Stimulated activated CD4-positive, alpha-beta T cell treated with anti-CD3 and anti-CD28 coated beads, Interleukin-15, amount 100 ng/mL, for 1 hour (primary cell): ENCODE measurements at regions not wholly inside any gene's neighbourhood (a gene's known extent, or its start where the extent isn't known, plus 50 kb on each side); places are given as distances from the start of the nearest gene placed in this dataset.

Experiments used
- DNase-seq, 2 donors: peaks; one replicate each; pipeline ENCODE4 v3.0.0-alpha.2; 2020; ENCODE audit warnings: low read depth in 1 of 2, low spot score in 1 of 2

DNA sequence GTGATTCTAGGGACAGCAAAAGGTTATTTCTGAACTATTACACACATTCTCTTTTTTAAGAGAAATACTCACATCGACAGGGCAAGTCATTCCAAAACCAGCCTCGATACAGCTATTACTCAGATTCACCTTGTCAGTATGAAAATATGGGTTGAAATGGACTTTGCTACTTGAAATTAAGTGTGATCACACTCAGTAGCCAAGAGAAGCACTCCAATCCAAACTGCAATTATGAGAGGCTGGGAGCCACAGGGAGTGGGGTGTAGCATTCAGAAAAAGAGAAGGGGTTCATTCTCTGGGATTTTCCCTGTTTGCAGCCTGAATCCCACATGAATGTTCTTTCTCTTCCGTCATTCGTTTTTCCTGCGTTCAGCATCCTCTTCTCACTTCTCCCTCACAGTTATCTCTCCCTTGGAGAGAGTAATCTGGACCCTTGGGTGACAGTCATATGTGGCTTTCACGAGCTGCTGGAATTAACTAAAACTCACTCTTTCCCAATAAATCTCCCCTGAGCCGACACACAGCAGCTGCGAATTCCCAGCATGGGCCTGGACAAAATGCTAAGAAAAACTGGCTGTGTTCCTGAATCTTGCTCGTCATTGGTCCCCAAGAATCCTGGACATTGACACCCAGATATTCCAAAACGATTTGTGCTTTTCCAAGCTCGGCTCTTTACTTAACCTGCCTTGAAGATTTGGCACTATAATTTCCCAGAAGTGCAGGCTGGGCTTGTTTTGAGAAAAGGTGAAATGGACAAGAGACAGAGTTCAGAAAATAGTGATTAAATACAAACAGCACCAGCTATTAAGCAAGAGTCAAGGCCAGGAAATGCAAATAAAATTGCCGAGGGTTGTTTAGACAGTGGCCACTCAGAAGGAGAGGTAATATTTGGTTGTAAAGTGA is 199.5 kb upstream of the PLEKHG7 start:
- DNase-seq = no peak

DNA sequence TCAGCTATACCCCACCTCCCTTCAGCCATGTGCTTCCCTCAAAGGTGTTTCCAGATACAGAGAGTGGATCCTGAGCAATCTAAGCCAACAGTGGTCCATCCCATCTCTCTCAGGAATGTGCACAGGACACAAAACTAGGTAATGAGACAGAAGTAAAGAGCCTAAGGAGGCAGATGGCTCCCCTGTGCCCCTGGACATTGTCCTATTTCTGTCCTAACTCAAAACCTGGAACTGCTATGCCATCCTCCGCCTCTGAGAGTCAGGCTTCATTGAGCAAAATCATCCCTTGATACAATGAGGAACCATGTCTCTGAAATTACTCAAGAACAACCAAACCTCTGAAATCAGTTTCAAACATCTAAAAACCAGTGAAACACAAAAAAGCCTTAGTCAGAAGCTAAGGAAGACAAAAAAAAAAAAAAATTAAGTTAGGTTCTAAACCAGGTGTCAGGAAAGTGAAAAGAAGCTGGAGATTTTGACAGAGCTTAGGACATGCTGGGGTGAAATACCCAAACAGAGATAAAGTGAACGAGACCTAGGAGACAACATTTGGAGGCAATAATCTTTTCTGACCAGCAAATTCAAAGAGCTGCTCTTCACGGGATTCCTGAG is 200.3 kb upstream of the PLEKHG7 start:
- DNase-seq = no peak

DNA sequence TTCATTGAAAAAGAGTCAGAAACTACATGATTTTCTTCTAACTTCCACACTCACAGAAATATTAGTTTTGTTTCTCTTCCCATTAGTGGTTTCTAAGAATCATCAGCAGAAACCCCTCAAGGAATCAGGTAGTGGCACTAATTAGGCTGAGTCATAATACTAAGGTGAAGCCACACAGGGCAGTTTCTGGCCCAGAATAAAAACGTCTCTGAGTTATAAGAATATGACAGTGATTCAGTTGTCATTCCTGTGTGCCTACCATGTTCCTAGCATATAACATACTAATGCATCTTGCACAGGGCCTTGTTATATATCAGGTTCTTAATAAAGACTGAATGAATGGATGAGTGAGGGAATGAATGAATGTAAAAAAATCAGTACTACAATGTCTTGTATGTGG is 206.0 kb upstream of the PLEKHG7 start:
- no peak for DNase-seq

DNA sequence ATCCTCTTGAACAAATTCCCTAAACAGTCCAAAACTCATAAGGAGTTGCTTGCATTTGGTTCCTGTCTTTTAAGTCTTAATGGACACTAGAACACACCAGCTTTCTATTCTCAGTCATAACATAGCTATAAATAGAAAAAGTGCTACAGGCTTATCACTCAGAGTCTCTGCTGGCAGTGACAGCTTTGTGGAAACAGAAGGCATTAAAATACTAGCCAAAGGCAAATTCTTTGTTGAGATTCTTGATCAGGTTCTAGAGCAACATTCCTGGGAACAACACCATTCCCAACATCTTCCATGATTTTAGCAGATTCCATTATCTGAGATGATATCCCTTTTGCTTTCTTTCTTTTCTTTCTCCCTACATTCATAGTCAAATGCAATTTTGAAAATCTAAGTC is 207.7 kb upstream of the PLEKHG7 start:
- DNase-seq = no peak

DNA sequence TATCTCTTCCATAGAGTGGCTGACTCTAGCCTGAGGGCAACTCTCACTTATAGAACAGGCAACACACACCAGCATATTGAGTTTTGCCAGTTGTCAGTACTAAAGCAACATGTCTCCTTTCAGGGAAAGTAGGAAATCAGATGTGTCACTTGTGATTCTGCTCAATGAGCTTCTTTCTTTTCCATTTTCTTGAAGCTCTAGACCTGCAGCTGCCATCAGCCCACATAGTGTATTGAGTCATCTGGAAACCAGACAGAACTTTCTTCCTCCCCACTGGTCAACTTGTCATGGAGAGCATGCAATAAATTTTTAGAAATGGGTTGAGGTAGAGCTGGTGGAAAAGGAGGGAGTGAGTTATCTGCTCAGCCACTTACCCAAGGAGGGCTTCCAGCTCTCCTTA is 209.0 kb upstream of the PLEKHG7 start:
- DNase-seq = no peak

DNA sequence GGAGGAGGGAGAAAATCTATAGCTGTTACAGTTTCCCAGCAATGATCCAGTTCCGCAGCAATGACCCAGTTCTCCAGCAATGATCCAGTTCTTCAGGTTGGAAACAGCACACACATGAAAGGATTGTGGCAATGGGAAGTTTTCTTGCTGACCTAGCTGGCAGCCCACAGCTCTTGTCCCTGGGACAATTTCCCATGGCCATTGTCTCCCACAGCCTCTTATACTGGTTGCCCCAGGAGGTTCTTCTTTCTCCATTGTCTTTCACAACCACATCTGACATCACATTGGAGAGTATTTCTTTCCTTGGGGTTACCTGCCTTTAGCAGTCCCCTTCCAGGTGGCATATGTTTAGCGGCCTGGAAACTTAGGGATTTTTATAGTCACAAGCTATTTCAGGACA is 209.8 kb upstream of the PLEKHG7 start:
- DNase-seq = no peak

DNA sequence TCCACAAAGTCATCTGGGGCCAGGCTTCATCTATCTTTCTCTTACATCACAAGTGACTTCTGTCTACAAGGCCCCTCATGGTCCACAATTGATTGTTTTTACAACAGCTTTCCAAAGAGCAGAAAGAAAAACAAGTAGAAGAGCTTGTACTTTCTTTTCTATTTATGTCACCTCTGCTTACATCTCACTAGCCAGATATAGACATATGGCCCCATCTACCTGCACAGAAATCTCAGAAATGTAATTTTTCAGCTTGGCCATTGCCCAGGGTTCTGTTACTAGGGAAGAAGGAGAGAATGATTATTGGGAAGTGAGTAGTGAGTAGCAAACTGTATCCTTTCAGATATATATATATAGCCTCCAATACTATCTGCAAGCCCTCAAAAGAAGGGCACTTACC is 210.5 kb upstream of the PLEKHG7 start:
- no peak for DNase-seq

DNA sequence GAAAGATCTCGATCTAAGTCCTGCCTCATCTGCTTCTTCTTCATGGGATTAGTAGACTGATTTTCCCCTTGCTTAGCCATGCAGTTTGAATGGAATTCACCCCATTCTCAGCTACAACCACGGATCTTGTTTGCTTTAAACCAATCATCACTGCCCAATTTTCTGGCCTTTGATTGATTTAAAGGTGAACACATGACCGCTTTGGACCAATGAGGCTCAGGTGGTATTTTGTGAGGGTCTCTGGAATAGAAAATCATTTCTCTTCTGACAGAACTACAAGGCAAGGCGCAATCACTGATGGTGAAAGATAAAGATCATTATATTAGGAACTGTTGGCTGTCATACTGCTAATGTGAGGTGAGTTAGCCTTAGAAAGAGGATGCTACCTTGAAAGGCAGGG is 213.0 kb upstream of the PLEKHG7 start:
- no peak for DNase-seq

DNA sequence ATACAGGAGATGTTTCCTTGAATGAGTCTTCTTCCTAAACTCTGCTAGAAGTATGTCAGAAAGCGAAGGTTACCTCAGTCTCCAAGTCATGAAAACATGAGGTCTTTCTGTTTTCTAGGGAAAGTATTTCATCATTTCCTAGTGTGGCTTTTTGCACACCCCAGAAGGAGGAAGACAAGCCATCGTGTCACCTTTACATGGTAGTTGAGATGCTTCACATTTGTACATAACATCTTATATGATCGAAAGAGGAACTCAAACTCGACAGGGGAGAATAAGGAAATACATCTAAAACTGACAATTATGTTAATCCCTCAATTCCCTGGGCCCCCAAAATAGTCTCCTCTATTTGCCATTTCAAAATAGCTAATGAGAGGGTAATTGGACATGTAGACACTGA is 214.1 kb upstream of the PLEKHG7 start:
- DNase-seq = no peak

DNA sequence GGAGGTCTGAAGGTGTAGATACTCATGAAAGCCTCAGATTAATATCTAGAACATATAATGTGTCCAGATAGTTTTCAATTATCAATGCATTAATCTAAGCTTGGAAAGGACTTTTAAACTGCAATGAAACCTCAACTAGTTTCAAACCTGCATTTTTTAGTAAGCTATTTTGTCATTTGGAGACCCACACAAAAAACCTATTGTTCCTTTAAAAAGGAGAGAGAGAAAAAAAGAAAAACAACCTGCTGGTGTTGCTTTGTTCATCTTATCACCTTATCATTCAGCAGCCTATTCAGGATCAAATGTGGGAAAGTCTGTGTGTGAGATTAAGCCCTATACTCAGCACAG is 215.7 kb upstream of the PLEKHG7 start:
- no peak for DNase-seq

DNA sequence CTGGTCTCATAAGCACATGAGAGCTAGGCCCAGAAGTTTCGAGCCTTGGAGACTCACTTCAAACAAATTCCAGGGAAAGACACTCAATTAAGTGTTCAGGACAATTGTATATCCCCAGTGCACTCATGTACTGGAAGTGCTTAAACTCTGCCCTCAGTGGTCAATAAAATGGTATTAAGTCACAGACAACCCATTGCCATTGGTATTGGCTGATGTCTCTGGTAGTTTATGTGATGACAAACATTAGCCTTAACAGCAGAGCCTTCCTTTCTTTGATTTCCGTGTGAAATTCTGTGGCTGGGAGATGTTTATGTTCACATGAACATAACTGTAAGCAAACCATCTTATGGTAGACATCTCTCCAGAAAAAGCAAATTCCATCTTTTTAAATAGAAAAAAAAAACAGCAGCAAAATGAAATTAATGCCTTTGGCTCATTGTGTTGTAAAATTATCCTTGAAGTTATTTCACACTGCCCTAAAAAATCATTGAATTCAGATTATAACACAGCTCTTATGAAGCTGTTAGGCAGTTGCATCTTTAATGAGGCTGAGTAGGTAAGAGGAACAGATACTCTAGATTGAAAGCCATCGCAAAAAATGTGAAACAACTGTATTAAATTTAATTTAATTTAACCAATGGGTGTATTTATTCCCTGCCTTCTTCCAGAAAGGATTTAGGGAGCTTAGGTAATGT is 216.2 kb upstream of the PLEKHG7 start:
- no peak for DNase-seq

DNA sequence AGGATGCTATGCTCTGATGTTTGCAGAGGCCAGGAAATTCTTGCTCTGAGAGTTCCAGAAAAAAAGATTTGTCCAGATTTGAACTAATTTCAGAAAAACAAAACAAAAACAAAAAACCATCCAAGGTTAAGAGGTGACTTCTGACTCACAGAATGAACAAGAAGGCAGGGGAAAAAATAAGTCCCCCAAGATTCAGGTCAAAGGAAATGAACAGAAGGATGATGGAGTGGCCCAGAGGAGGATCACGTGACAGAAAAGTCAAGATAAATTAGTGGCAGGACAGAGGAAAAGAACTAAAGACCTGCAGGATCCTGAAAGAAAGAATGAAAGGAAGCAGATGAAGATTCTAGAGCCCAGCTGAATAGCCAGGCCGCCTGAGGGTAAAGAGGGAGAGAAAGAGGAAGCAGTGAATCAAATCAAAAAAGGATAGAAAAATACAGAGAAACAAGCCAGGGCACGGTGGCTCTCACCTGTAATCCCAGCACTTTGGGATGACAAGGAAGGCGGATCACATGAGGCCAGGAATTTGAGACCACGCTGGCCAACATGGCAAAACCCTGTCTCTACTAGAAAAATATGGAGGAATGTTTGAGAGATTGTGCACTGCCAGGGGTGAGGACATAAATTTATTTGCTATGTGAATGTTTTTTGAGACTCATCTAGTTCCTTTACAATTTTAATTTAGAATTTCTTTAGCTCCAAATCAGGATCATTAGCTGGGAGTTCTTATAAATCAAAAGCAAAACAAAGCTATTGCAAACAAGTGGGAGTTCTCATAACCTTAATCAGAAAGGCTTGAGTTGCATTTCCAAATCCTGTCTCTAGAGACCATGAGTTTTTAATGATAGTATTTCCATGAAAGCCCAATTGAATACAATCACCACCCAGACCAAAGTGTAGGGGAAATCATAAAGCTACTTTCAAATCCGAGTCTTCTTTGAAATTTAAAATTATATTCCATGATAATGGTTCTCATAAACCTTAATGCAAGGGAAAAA is 217.1 kb upstream of the PLEKHG7 start:
- no peak for DNase-seq

DNA sequence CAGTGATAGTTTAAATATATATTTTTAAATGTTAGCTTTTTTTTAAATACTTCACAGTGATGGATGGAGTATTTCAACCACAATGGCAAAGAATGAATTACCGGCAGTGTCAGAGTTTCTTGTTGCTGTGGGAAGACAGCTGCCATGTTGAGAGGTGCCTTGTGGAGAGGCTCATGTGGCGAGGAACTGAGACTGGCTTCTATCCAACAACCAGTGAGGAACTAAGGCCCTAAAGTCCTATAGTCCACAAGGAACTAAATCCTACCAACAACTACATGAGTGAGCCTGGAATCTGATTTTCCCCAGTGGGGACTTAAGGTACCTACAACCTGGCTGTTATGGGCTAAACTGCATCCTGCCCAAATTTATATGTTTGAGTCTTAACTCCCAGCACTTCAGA is 220.2 kb upstream of the PLEKHG7 start:
- DNase-seq = no peak

DNA sequence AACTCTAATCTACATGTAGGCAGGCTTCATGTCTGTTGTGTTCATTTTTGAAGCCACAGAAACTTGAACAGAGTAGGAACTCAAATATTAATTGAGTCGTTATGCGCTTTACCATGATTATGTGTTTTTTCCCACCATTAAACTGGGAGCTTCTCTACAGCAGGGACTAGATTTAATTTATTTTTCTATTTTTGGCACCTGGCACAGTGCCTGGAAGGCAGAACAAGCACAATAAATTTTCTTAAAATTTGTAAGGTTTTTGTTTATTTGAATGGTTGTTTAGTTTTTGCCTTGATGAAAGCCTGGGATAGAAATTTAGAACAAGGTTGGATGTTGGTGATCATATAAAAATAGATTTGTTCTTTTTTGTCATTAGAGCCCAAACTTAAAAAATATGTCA is 221.7 kb upstream of the PLEKHG7 start:
- DNase-seq = no peak

DNA sequence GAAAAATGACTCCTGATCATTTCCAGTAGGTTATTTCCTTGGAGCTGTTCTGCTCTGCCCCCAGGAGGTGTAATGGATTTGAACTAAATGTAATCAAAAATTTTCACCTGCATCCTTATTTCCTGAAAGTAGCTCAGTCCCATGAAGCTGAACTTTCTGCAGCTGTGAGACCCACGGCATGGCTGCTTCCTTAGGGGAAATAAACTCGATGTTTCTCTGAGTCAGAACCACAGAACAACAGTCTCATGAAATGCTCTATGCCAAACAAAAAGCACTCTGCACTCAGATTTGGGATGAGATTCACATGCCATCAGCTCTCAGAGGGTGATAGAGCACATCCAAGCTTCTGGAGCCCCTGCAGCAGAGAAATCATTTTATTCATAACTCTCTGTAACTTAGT is 224.1 kb upstream of the PLEKHG7 start:
- no peak for DNase-seq

DNA sequence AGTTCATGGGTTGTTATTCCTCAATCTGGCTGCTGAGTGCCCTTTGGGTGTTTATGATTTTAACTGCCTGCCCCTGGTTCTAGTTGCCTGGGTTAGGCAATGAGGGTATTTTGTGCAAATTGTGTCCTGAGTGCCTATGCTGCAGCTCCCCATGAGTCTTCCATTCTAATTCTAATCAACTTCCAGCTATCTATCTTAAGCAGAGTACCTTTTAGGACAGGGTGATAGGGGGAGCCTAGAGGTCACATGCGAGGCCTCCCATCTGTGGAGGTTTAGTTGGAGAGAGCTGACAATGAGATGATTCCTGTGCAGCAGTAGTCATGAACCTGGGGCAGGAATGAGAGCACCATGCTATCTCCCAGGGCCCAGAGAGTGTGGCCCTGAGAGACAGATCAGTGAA is 225.9 kb upstream of the PLEKHG7 start:
- DNase-seq = no peak

DNA sequence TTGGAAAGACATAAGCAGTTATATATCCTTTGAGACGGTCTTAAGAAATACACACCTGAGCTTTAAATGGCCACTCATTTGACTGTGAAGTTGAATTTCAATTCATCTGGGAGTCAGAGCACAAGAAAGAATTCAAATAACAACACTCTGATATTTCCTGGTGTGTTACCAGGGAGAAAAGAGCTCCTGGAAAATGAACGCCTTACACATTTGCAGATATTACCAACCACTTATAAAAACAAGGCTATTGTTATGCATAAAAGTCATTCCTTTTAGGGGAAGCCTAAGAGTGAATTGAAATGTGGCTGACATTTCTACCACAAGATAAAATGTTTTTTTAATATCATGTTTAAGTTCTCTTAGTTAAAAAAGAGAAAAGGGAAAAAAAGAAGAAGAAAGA is 229.2 kb upstream of the PLEKHG7 start:
- DNase-seq = no peak

DNA sequence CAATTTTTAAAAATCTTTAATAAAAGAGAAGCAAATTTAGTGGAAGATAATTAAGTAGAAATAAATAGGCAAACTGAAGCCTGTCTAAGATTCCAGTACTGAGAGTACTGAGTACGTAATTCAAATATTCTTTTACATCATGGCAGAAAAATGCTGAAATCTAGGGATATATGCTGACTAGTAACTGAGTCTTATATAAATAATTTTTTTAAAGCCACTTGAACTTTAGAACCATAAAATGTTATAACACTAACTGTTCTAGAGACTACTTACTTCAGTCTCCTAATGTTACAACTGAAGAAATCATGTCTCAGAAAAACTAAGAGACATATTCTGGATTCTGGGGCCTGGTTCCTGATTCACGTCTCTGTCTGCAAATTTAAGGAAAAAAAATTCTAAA is 230.6 kb upstream of the PLEKHG7 start:
- no peak for DNase-seq

DNA sequence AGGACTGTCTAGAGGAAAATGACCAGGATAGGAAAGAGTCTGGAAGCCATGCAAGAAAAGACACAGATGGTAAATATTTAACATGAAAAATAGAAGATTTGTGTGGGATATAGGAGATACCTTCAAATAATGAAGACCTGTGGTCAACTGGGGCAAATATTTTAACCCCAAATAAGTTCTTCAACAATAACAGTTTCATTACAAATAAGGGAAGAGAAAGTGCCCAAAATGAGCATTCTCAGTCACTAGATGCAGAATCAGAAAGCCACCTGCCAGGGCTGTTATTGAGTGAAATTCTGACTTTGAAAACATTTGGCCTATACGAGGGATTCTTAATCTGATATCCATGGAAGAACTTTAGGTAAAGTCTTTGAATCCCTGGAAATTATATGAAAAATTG is 231.2 kb upstream of the PLEKHG7 start:
- no peak for DNase-seq

DNA sequence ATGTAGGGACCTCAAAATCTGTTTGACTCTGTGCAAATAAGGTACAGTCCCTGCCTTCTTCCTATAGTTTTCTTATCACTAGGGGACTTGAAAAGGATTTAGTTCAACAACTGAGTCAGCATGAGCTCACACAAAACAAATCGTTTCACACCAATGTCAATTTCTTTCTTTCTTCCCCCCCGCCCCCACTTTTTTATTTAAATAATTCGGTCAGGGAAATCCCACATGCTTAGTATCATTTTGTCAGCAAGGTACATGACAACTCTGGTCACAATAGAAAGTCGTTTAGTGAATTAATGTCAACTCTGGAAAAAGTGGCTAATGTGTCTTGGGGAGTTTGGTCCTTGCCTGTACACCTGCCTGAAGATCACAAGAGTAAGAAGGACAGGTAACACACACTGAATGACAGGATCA is 232.2 kb upstream of the PLEKHG7 start:
- no peak for DNase-seq

DNA sequence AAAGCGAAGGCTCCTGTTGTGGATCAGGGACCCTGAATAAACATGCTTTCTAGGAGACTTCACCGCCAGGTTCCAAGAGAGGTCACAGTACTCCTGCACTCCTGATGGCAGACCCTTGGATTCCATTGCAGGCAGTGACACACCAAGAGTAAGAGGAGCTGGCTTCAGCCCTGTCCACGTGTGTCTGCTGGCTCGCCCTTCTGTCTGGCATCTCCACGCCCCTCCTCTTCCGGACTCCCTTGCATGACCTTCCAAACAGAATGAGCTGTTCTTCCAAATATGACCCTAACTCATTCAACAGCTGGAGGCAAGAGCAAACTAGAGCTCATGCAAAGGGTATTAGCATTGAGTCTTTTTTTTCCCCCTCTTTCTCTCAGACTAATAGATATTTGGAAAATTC is 233.0 kb upstream of the PLEKHG7 start:
- no peak for DNase-seq
